NT2/D1 (cell line): ENCODE measurements at regions not wholly inside any gene's neighbourhood (a gene's known extent, or its start where the extent isn't known, plus 50 kb on each side); places are given as distances from the start of the nearest gene placed in this dataset.

Experiments used
- DNase-seq: peaks from one replicate; pipeline ENCODE4 v3.0.0-alpha.2; 2011; ENCODE audit warnings: low read depth, low spot score
- H3K27me3 ChIP-seq: 2 replicates; pipeline ENCODE4 v1.6.0; 2011; ENCODE audit warnings: mild to moderate bottlenecking; ENCODE audit not compliant: insufficient read length, insufficient read depth
- H3K36me3 ChIP-seq: 2 replicates; pipeline ENCODE4 v1.6.1; 2011; ENCODE audit warnings: mild to moderate bottlenecking, low read length, mixed read lengths; ENCODE audit not compliant: insufficient read depth, insufficient read length
- H3K4me1 ChIP-seq: 2 replicates; pipeline ENCODE4 v1.5.1; 2011; ENCODE audit not compliant: insufficient read depth, insufficient read length
- H3K4me3 ChIP-seq: 2 replicates; pipeline ENCODE4 v1.5.1; 2011; ENCODE audit warnings: low read depth; ENCODE audit not compliant: insufficient read length
- H3K9ac ChIP-seq: 2 replicates; pipeline ENCODE4 v1.6.0; 2011; ENCODE audit warnings: low read depth; ENCODE audit not compliant: insufficient read length
- H3K9me3 ChIP-seq: 2 replicates; pipeline ENCODE4 v1.5.1; 2011; ENCODE audit warnings: mild to moderate bottlenecking, low read length; ENCODE audit not compliant: insufficient read depth
- SUZ12 ChIP-seq: IDR thresholded peaks from 2 replicates; pipeline ENCODE4 v1.6.1; 2011; ENCODE audit not compliant: insufficient read length, insufficient read depth; ENCODE audit errors: extremely low read depth
- YY1 ChIP-seq: IDR thresholded peaks from 2 replicates; pipeline ENCODE4 v1.6.1; 2011; ENCODE audit not compliant: insufficient read length, insufficient read depth
- ZNF274 ChIP-seq: IDR thresholded peaks from 2 replicates; pipeline ENCODE4 v1.6.1; 2011; ENCODE audit warnings: mild to moderate bottlenecking, low read depth, low read length

GRCh38 chr5:93251347-93251746, 329.7 kb downstream of the NR2F1-AS1 start:
- H3K9ac ChIP-seq = no peak overlapping the region
- TF ChIP-seq ZNF274 (no peak), YY1 (no peak), SUZ12 (no peak)
- no peaks in the 10 kb centered on the region for H3K36me3 ChIP-seq
- H3K27me3 ChIP-seq = no peaks in the 10 kb centered on the region
- H3K4me3 ChIP-seq = no peak overlapping the region
- H3K9me3 ChIP-seq = no peaks in the 10 kb centered on the region
- H3K4me1 ChIP-seq = no peaks in the 10 kb centered on the region
- no peak for DNase-seq

GRCh38 chr5:93250424-93250823, 330.6 kb downstream of the NR2F1-AS1 start:
- H3K4me1 ChIP-seq = no peaks in the 10 kb centered on the region
- H3K36me3 ChIP-seq = no peaks in the 10 kb centered on the region
- H3K27me3 ChIP-seq = no peaks in the 10 kb centered on the region
- H3K4me3 ChIP-seq = no peak overlapping the region
- TF ChIP-seq SUZ12 = no peak
- TF ChIP-seq ZNF274 = no peak
- TF ChIP-seq YY1 = no peak
- H3K9ac ChIP-seq = no peak overlapping the region
- no peaks in the 10 kb centered on the region for H3K9me3 ChIP-seq
- DNase-seq = no peak

- Histone ChIP-seq H3K9ac (no peak overlapping the region), H3K36me3 (no peaks in the 10 kb centered on the region), H3K4me3 (no peak overlapping the region), H3K27me3 (peaks cover 4% of the 10 kb centered on the region), H3K9me3 (no peaks in the 10 kb centered on the region), H3K4me1 (no peaks in the 10 kb centered on the region)
- no peak for DNase-seq
- TF ChIP-seq SUZ12 = no peak
These were observed 331.2 kb downstream of the NR2F1-AS1 start for GRCh38 chr5:93249651-93250289.

GRCh38 chr5:93247105-93247504, 333.9 kb downstream of the NR2F1-AS1 start:
- peaks cover 5% of the 10 kb centered on the region for H3K27me3 ChIP-seq
- TF ChIP-seq YY1 = no peak
- no peak for TF ChIP-seq SUZ12
- TF ChIP-seq ZNF274 = no peak
- H3K9me3 ChIP-seq = no peaks in the 10 kb centered on the region
- no peak overlapping the region for H3K9ac ChIP-seq
- no peaks in the 10 kb centered on the region for H3K36me3 ChIP-seq
- H3K4me1 ChIP-seq = no peaks in the 10 kb centered on the region
- no peak overlapping the region for H3K4me3 ChIP-seq
- DNase-seq = no peak

- Histone ChIP-seq H3K36me3 (no peaks in the 10 kb centered on the region), H3K27me3 (peaks cover 5% of the 10 kb centered on the region), H3K4me3 (no peak overlapping the region), H3K9me3 (no peaks in the 10 kb centered on the region), H3K9ac (no peak overlapping the region), H3K4me1 (no peaks in the 10 kb centered on the region)
- DNase-seq = peak; percentile 18
- TF ChIP-seq ZNF274 (no peak), YY1 (no peak), SUZ12 (no peak)
These were observed 334.7 kb downstream of the NR2F1-AS1 start for GRCh38 chr5:93246090-93246855.

GRCh38 chr5:93245226-93245625, 335.8 kb downstream of the NR2F1-AS1 start:
- Histone ChIP-seq H3K9ac (no peak overlapping the region), H3K27me3 (peaks cover 5% of the 10 kb centered on the region), H3K4me3 (no peak overlapping the region), H3K36me3 (no peaks in the 10 kb centered on the region), H3K4me1 (no peaks in the 10 kb centered on the region), H3K9me3 (no peaks in the 10 kb centered on the region)
- TF ChIP-seq SUZ12 (no peak), ZNF274 (no peak), YY1 (no peak)
- no peak for DNase-seq

- TF ChIP-seq ZNF274 (no peak), SUZ12 (no peak), YY1 (no peak)
- H3K36me3 ChIP-seq = no peaks in the 10 kb centered on the region
- no peaks in the 10 kb centered on the region for H3K9me3 ChIP-seq
- no peak overlapping the region for H3K4me3 ChIP-seq
- DNase-seq = no peak
- H3K27me3 ChIP-seq = peaks cover 5% of the 10 kb centered on the region
- no peaks in the 10 kb centered on the region for H3K4me1 ChIP-seq
- no peak overlapping the region for H3K9ac ChIP-seq
These were observed 337.5 kb downstream of the NR2F1-AS1 start for GRCh38 chr5:93243481-93243880.
